Ascending aorta (tissue), 2 donors: ENCODE measurements at regions not wholly inside any gene's neighbourhood (a gene's known extent, or its start where the extent isn't known, plus 50 kb on each side); places are given as distances from the start of the nearest gene placed in this dataset.
"Not testable (repeated sequence)": the region's sequence is repeated elsewhere in the genome, so short reads cannot be mapped to it uniquely, and the experiment has no call there.

Source experiments
- DNase-seq, 2 donors: peaks; one replicate each; pipeline ENCODE4 v3.0.0-alpha.2; 2019; ENCODE audit warnings: low spot score in 2 of 2
- H3K27ac ChIP-seq, 2 donors: fragments of 200-600 bp; sonication (generic); one replicate each; pipeline ENCODE4 v1.5.1; 2016 to 2017; ENCODE audit warnings: mild to moderate bottlenecking in 1 of 2
- H3K27me3 ChIP-seq: fragments of 200-600 bp; sonication (generic); one replicate; pipeline ENCODE4 v1.5.1; 2017
- H3K36me3 ChIP-seq, 2 donors: fragments of 200-600 bp; sonication (generic); one replicate each; pipeline ENCODE4 v1.5.1; 2016
- H3K4me1 ChIP-seq, 2 donors: fragments of 200-600 bp; sonication (generic); one replicate each; pipeline ENCODE4 v1.5.1; 2016 to 2017; ENCODE audit warnings: mild to moderate bottlenecking in 1 of 2
- H3K4me3 ChIP-seq, 2 donors: fragments of 200-600 bp; sonication (generic); one replicate each; pipeline ENCODE4 v1.5.1; 2016 to 2017; ENCODE audit warnings: mild to moderate bottlenecking in 1 of 2
- H3K9me3 ChIP-seq, 2 donors: fragments of 200-600 bp; sonication (generic); one replicate each; pipeline ENCODE4 v1.5.1; 2016
- intact Hi-C: fragments of 100-400 bp; cut with DNase I; formaldehyde crosslinking; loops from one replicate; pipeline ENCODE4 v1.15.1; 2023

GRCh38 chr16:29338821-29339700 is 67.5 kb downstream of the NPIPB11 start:
- H3K4me1 ChIP-seq, H3K27me3 ChIP-seq, intact Hi-C loops, H3K9me3 ChIP-seq, H3K27ac ChIP-seq, H3K4me3 ChIP-seq, H3K36me3 ChIP-seq, DNase-seq: not testable (repeated sequence)

- H3K4me3 ChIP-seq, H3K27me3 ChIP-seq, DNase-seq, intact Hi-C loops, H3K36me3 ChIP-seq, H3K27ac ChIP-seq, H3K4me1 ChIP-seq, H3K9me3 ChIP-seq: not testable (repeated sequence)
Observed at GRCh38 chr16:29337385-29337901, 69.1 kb downstream of the NPIPB11 start.

- H3K36me3 ChIP-seq, H3K27ac ChIP-seq, intact Hi-C loops, H3K4me3 ChIP-seq, DNase-seq, H3K4me1 ChIP-seq, H3K9me3 ChIP-seq, H3K27me3 ChIP-seq: not testable (repeated sequence)
Observed at GRCh38 chr16:29335549-29335846, 71.0 kb downstream of the NPIPB11 start.

- H3K4me3 ChIP-seq, intact Hi-C loops, H3K27me3 ChIP-seq, H3K27ac ChIP-seq, DNase-seq, H3K9me3 ChIP-seq, H3K4me1 ChIP-seq, H3K36me3 ChIP-seq: not testable (repeated sequence)
Observed at GRCh38 chr16:29334776-29335548, 71.5 kb downstream of the NPIPB11 start.

- H3K27me3 ChIP-seq, H3K36me3 ChIP-seq, H3K4me1 ChIP-seq, H3K9me3 ChIP-seq, H3K27ac ChIP-seq, H3K4me3 ChIP-seq, intact Hi-C loops, DNase-seq: not testable (repeated sequence)
Observed at GRCh38 chr16:29333492-29334097, 72.9 kb downstream of the NPIPB11 start.

- H3K9me3 ChIP-seq, H3K27me3 ChIP-seq, H3K27ac ChIP-seq, DNase-seq, H3K4me1 ChIP-seq, intact Hi-C loops, H3K4me3 ChIP-seq, H3K36me3 ChIP-seq: not testable (repeated sequence)
Observed at GRCh38 chr16:29330623-29331022, 75.9 kb downstream of the NPIPB11 start.

- H3K27ac ChIP-seq, intact Hi-C loops: not testable (repeated sequence)
Observed at GRCh38 chr16:29328528-29328927, 78.0 kb downstream of the NPIPB11 start.

GRCh38 chr16:29327631-29328408 is 78.7 kb downstream of the NPIPB11 start:
- H3K4me3 ChIP-seq, intact Hi-C loops, H3K27me3 ChIP-seq, H3K27ac ChIP-seq, H3K4me1 ChIP-seq, DNase-seq, H3K9me3 ChIP-seq, H3K36me3 ChIP-seq: not testable (repeated sequence)

More at GRCh38 chr16:29328528-29328927, 78.0 kb downstream of the NPIPB11 start:
- H3K36me3 ChIP-seq, H3K4me3 ChIP-seq, DNase-seq, H3K27me3 ChIP-seq, H3K4me1 ChIP-seq, H3K9me3 ChIP-seq: not testable (repeated sequence)

GRCh38 chr16:29326164-29327125 is 80.1 kb downstream of the NPIPB11 start:
- H3K4me3 ChIP-seq, intact Hi-C loops, H3K27me3 ChIP-seq, DNase-seq, H3K27ac ChIP-seq, H3K36me3 ChIP-seq, H3K4me1 ChIP-seq, H3K9me3 ChIP-seq: not testable (repeated sequence)

GRCh38 chr16:29323725-29324124 is 82.8 kb downstream of the NPIPB11 start:
- H3K27ac ChIP-seq, result not testable (repeated sequence)

More at GRCh38 chr16:29323725-29324124, 82.8 kb downstream of the NPIPB11 start:
- H3K27me3 ChIP-seq, intact Hi-C loops, DNase-seq, H3K4me3 ChIP-seq, H3K4me1 ChIP-seq, H3K9me3 ChIP-seq, H3K36me3 ChIP-seq: not testable (repeated sequence)
